K562 (cell line): ENCODE measurements at regions not wholly inside any gene's neighbourhood (a gene's known extent, or its start where the extent isn't known, plus 50 kb on each side); places are given as distances from the start of the nearest gene placed in this dataset.

ENCODE experiments used
- ATAC-seq: fragments of 200-7000 bp; cut with Tn5 transposase; 3 replicates; pipeline ENCODE4 v1.9.1; 2020; ENCODE audit warnings: moderate library complexity
- BruUV-seq: library from RNA; stranded (reverse); fragments of 400-500 nt; replicated peaks from 2 replicates; lab custom pipeline; 2021; lab: Mats Ljungman, UMichigan
- CTCF ChIA-PET: fragments of 300-600 bp; formaldehyde crosslinking; extraction: SDS; loops from one replicate; lab custom pipeline; 2021; ENCODE audit warnings: low intra/inter-chr PET ratio; lab: Yijun Ruan, JAX
- POLR2A ChIA-PET: fragments of 300-600, 350-650 bp; sonication (Branson Sonifier 250); formaldehyde crosslinking; extraction: SDS; loops from one replicate; lab custom pipeline; 2021; ENCODE audit warnings: antibody characterized with exemption, inconsistent platforms; lab: Yijun Ruan, JAX
- DNase-seq, 4 experiments: peaks; one replicate each; pipeline versions ENCODE4 v3.0.0 to v3.0.0-alpha.2; 2011 to 2018; ENCODE audit warnings: low spot score in 3 of 4, mixed read lengths in 3 of 4; ENCODE audit errors: extremely low read depth in 1 of 4
- FAIRE-seq: peaks from 2 replicates; lab custom pipeline; 2011; peaks lifted over from hg19 to GRCh38; lab: Jason Lieb, UNC
- H2AFZ ChIP-seq: 2 replicates; pipeline ENCODE4 v1.6.0; 2011; ENCODE audit warnings: low read depth, low read length, control low read depth, inconsistent platforms
- H3K27ac ChIP-seq: fragments of 200-600 bp; 3 replicates; pipeline ENCODE4 v1.8.0; 2011; ENCODE audit warnings: low read depth, mild to moderate bottlenecking, control low read depth, inconsistent platforms, low read length, moderate library complexity, mixed read lengths; ENCODE audit errors: extremely low read depth
- H3K27me3 ChIP-seq, 2 experiments: fragments of 300-600 bp in 1 of 2; 2 replicates in 1 of 2; 3 replicates in 1 of 2; pipeline versions ENCODE4 v1.6.0 to v1.8.0; 2011; ENCODE audit warnings: inconsistent platforms in 2 of 2, low read length in 2 of 2, mild to moderate bottlenecking in 1 of 2, mixed read lengths in 1 of 2, moderate library complexity in 1 of 2; ENCODE audit not compliant: control insufficient read depth in 2 of 2, insufficient read depth in 2 of 2
- H3K36me3 ChIP-seq: fragments of 300-600 bp; 3 replicates; pipeline ENCODE4 v1.8.0; 2011; ENCODE audit warnings: mild to moderate bottlenecking, low read length, inconsistent platforms; ENCODE audit not compliant: control insufficient read depth, insufficient read depth
- H3K4me1 ChIP-seq, 2 experiments: fragments of 200-600 bp in 1 of 2; replicated peaks in 1 of 2; 2 replicates in 1 of 2; 3 replicates in 1 of 2; pipeline versions ENCODE4 v1.5.1 to v1.8.0; 2011; ENCODE audit warnings: inconsistent platforms in 2 of 2, low read length in 2 of 2, mild to moderate bottlenecking in 1 of 2, mixed read lengths in 1 of 2, moderate library complexity in 1 of 2; ENCODE audit not compliant: control insufficient read depth in 2 of 2, insufficient read depth in 2 of 2
- H3K4me2 ChIP-seq: 2 replicates; pipeline ENCODE4 v1.6.1; 2011; ENCODE audit warnings: low read length, control low read depth, inconsistent platforms, mixed read lengths; ENCODE audit not compliant: insufficient read depth
- H3K4me3 ChIP-seq: fragments of 200-600 bp; sonication (generic), shearing (Covaris generic); 2 replicates; pipeline ENCODE4 v1.5.1; 2016; ENCODE audit warnings: control low read depth, inconsistent platforms
- H3K79me2 ChIP-seq: fragments of 200-600 bp; 3 replicates; pipeline ENCODE4 v1.8.0; 2011; ENCODE audit warnings: low read length, inconsistent platforms; ENCODE audit not compliant: control insufficient read depth, insufficient read depth
- H3K9ac ChIP-seq, 2 experiments: 2 replicates each; pipeline versions ENCODE4 v1.6.0 to v1.6.1; 2011; ENCODE audit warnings: low read depth in 2 of 2, low read length in 2 of 2, control low read depth in 1 of 2, inconsistent platforms in 1 of 2, mild to moderate bottlenecking in 1 of 2, mixed read lengths in 1 of 2; ENCODE audit not compliant: insufficient read depth in 1 of 2
- H3K9me1 ChIP-seq: one replicate; pipeline ENCODE4 v1.6.0; 2011; ENCODE audit warnings: inconsistent platforms, mild to moderate bottlenecking, low read length, moderate library complexity; ENCODE audit not compliant: control insufficient read depth, insufficient read depth
- H3K9me3 ChIP-seq: replicated peaks from 2 replicates; pipeline ENCODE4 v1.5.1; 2011; ENCODE audit warnings: low read depth, low read length, inconsistent platforms; ENCODE audit not compliant: control insufficient read depth, insufficient read depth
- H4K20me1 ChIP-seq: replicated peaks from 2 replicates; pipeline ENCODE4 v1.6.1; 2011; ENCODE audit warnings: low read length, inconsistent platforms, mixed read lengths; ENCODE audit not compliant: control insufficient read depth, insufficient read depth
- BRCA1 ChIP-seq, 2 experiments: fragments of 450-650 bp in 1 of 2; sonication (generic) in 1 of 2; formaldehyde crosslinking in 1 of 2; IDR thresholded peaks; 2 replicates each; pipeline versions ENCODE4 v1.5.0 to v1.6.1; 2017 to 2020; ENCODE audit warnings: mild to moderate bottlenecking in 1 of 2, missing genetic modification reagents in 1 of 2
- ETV5 ChIP-seq: sonication (generic); formaldehyde crosslinking; IDR thresholded peaks from 2 replicates; pipeline ENCODE4 v1.4.0; 2020; ENCODE audit warnings: low read depth, mild to moderate bottlenecking, missing genetic modification reagents
- FOXK2 ChIP-seq, 2 experiments: fragments of 450-650 bp; IDR thresholded peaks in 1 of 2; conservative IDR thresholded peaks in 1 of 2; 2 replicates each; pipeline ENCODE4 v1.6.1; 2016; ENCODE audit warnings: low read depth in 2 of 2, mild to moderate bottlenecking in 1 of 2
- GTF2B ChIP-seq: IDR thresholded peaks from 2 replicates; pipeline ENCODE4 v1.6.1; 2011; ENCODE audit not compliant: insufficient read length; ENCODE audit errors: extremely low read depth
- IRF2 ChIP-seq: sonication (generic); formaldehyde crosslinking; IDR thresholded peaks from 2 replicates; pipeline ENCODE4 v1.8.1; 2022; ENCODE audit warnings: mild to moderate bottlenecking, missing genetic modification reagents
- MITF ChIP-seq: IDR thresholded peaks from 2 replicates; pipeline ENCODE4 v1.6.1; 2014; ENCODE audit warnings: antibody characterized with exemption
- POLR2A ChIP-seq: fragments of 450-650 bp; conservative IDR thresholded peaks from 2 replicates; pipeline ENCODE4 v1.6.1; 2016
- PYGO2 ChIP-seq: fragments of 450-650 bp; IDR thresholded peaks from 2 replicates; pipeline ENCODE4 v1.6.1; 2016; ENCODE audit warnings: mild to moderate bottlenecking, missing genetic modification characterization, moderate library complexity, missing compliant biosample characterization
- STAT6 ChIP-seq: sonication (generic); formaldehyde crosslinking; IDR thresholded peaks from 2 replicates; pipeline ENCODE4 v1.8.1; 2023; ENCODE audit warnings: mild to moderate bottlenecking, missing genetic modification reagents
- TCF7 ChIP-seq: sonication (generic); IDR thresholded peaks from 2 replicates; pipeline ENCODE4 v1.6.1; 2016; ENCODE audit warnings: antibody characterized with exemption, borderline replicate concordance
- TFAP4 ChIP-seq: sonication (generic); formaldehyde crosslinking; IDR thresholded peaks from 2 replicates; pipeline ENCODE4 v1.8.0; 2022; ENCODE audit warnings: missing genetic modification reagents, mild to moderate bottlenecking, moderate library complexity, borderline replicate concordance
- ZBTB12 ChIP-seq: fragments of 250-450 bp; sonication (Bioruptor Pico); IDR thresholded peaks from 2 replicates; pipeline ENCODE4 v1.4.0; 2020
- ZBTB8A ChIP-seq: fragments of 450-650 bp; IDR thresholded peaks from 2 replicates; pipeline ENCODE4 v1.6.1; 2018; ENCODE audit warnings: mild to moderate bottlenecking, moderate library complexity; ENCODE audit not compliant: partially characterized antibody
- ZKSCAN1 ChIP-seq: fragments of 150-350 bp; IDR thresholded peaks from 2 replicates; pipeline ENCODE4 v1.6.1; 2016; ENCODE audit warnings: low read depth, low read length
- ZKSCAN3 ChIP-seq: fragments of 250-450 bp; sonication (Bioruptor Pico); IDR thresholded peaks from 2 replicates; pipeline ENCODE4 v1.4.0; 2020
- WGBS: fragments of 100-300 bp; shearing (Covaris generic); methylation state at CpG from one replicate; pipeline ENCODE4 v1.1.6; 2016; ENCODE audit warnings: low coverage, mixed read lengths; ENCODE audit not compliant: insufficient coverage; ENCODE audit errors: missing lambda C conversion rate; 5-methylcytosine and 5-hydroxymethylcytosine counted together
- in situ Hi-C: fragments of 300-500 bp; cut with MboI; formaldehyde crosslinking; loops from 4 replicates; pipeline ENCODE4 v1.15.0; 2018; ENCODE audit warnings: inconsistent platforms, mixed read lengths
- intact Hi-C: fragments of 100-400 bp; cut with micrococcal nuclease; formaldehyde crosslinking; loops from 2 replicates; pipeline ENCODE4 v1.14.2; 2022

GRCh38 chr10:106347547-106347946, 817.0 kb downstream of the SORCS1 start:
- Histone ChIP-seq H3K27me3 (no peaks in the 10 kb centered on the region), H3K4me3 (no peak overlapping the region), H3K4me2 (no peak overlapping the region), H3K9me3 (no peaks in the 10 kb centered on the region), H2AFZ (no peak overlapping the region), H3K9ac (no peak overlapping the region), H3K4me1 (no peaks in the 10 kb centered on the region), H3K36me3 (no peaks in the 10 kb centered on the region), H3K79me2 (no peaks in the 10 kb centered on the region), H3K9me1 (no peaks in the 10 kb centered on the region), H3K27ac (no peak overlapping the region), H4K20me1 (no peaks in the 10 kb centered on the region)
- FAIRE-seq: no peak
- in situ Hi-C loops: no loop called here
- intact Hi-C loops: no loop called here
- no TSS peak for BruUV-seq
- ChIA-PET POLR2A (no interaction called here), CTCF (no interaction called here)
- no peak for DNase-seq
- WGBS: 0% methylated on average over 2 of the region's 2 CpGs
- ATAC-seq: no peak
- no peak for TF ChIP-seq FOXK2 (conservative IDR thresholded peaks at IDR 0.05 in 1 of 2, IDR thresholded peaks at IDR 0.05 in 1 of 2; ENCODE audit: low read depth in 2 of 2)
- TF ChIP-seq STAT6 (CRISPR knock-in tag): no peak
- no peak for TF ChIP-seq ZBTB12 (CRISPR knock-in tag)
- TF ChIP-seq GTF2B: no peak
- no peak for TF ChIP-seq IRF2 (CRISPR knock-in tag)
- no peak for TF ChIP-seq ZBTB8A
- TF ChIP-seq ETV5 (CRISPR knock-in tag): no peak
- no peak for TF ChIP-seq ZKSCAN1
- no peak for TF ChIP-seq PYGO2 (tag)
- no peak for TF ChIP-seq BRCA1 (IDR thresholded peaks at IDR 0.05)
- TF ChIP-seq BRCA1 (CRISPR knock-in tag; IDR thresholded peaks at IDR 0.05): no peak
- no peak for TF ChIP-seq POLR2A
- TF ChIP-seq ZKSCAN3: no peak
- TF ChIP-seq TCF7: no peak
- TF ChIP-seq TFAP4 (CRISPR knock-in tag): no peak
- no peak for TF ChIP-seq MITF
